HG03039 (cell line): ENCODE measurements at regions not wholly inside any gene's neighbourhood (a gene's known extent, or its start where the extent isn't known, plus 50 kb on each side); places are given as distances from the start of the nearest gene placed in this dataset.

Experiments
- ATAC-seq: cut with Tn5 transposase; IDR thresholded peaks from one replicate; pipeline ENCODE4 v1.9.1; 2021; ENCODE audit warnings: mild to moderate bottlenecking, moderate library complexity; ENCODE audit not compliant: unreplicated experiment

DNA sequence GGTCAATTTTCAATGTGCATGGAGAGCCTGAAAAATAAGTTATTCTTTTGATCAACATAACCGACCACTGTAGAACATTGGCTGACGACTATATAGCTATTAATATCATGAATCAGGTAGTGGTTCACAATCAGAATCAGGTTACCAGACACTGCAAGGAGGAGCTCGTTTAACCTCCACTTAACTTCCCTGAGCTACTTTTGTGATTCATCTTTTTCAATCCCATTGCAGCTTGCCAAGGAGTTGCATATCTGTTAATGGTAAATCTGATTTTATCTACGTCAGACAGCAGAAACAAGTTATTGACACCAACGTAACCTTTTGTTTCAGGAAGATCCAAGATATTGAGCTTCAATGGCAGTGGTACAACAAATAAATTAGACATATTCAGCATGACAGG, 2263.8 kb upstream of the ACO1 start:
- no peak for ATAC-seq

DNA sequence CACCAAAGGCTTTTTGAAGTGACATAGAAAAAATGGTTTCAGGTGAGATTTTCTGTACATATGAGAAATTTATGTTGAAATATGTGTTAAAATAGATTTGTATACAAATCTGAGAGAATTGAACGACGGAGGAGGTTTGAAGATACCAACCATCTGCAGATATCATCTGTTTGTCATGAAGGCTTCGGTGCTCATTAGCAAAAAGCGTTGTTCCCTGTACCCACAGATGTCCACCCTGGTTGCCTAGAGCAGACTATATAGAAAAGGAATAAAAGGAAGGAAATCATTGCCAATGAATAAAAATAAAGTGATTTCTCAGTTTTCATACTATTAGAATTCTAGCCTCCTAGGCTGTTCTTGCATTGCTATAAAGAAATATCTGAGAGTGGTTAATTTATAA, 2262.8 kb upstream of the ACO1 start:
- ATAC-seq: no peak

DNA sequence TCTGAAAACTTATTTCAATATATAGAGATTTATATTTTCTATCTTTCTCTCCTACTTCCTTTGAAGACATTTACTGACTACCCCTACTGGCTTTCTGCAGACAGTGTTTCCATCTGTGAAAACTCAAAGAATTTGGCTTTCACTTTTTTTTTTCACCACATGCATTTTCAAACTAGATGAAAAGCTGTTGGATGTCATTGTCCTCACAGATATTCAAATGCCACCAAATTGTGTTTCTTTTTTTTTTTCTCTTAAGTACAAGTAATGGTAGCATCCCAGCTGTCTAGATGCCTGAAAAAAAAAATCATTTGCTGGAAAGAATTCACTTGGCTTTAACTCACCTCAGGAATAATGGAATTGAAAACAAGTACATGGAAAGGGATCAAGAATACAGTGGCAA, 2258.6 kb upstream of the ACO1 start:
- ATAC-seq: no peak

DNA sequence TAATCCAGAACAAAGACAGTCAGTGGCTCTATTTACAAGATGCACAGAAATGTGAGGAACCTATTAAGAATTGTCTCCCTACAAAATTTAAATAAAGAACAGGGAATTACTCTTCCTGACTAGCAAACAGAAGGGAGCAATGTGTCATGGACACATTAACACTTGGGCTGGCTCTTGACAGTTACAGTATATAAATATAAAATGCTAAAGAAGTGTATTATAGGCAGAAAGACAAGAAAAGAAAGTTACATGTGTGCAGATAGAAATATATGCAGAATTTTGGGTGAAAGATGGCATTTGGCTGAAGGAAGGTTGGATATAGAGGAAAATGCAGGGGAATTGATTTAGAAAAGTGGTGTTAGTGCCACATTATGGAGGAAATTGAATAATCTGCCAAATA, 2257.1 kb upstream of the ACO1 start:
- no peak for ATAC-seq

DNA sequence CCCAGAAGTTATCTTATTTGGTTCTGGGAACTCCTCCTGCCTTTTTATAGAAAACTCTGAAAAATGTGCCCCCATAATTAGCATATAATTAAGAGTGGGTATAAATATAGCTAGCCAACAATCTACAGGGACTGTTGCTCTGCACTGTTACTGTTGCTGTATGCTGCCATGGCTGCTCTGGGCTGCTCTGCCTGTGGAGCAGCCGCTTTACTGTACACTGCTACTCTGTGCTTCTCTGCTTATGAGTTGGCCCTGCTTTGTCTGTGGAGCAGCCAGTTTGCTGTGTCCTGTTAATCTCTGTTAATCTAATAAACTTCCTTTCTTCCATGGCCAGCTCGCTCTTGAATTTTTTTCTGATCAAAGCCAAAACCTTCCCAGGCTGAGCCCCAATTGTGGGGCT, 2244.0 kb upstream of the ACO1 start:
- no peak for ATAC-seq

DNA sequence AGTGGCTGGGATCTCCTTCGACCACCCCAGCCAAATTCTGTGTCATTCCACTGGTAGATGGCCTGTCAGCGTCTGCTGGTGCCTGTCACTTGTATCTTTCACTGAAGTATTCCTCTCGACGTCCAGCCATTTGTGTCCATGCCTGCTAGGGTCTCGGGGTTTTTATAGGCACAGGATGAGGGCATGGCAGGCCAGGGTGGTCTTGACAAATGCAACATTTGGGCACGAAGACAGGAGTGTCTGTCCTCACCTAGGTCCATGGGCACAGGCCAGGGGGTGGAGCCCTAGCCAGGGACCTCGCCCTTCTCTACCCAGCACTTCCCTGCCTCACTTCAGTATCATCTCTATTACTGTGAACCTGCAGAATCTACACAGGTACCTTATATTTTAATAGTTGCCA, 2223.9 kb upstream of the ACO1 start:
- no peak for ATAC-seq

DNA sequence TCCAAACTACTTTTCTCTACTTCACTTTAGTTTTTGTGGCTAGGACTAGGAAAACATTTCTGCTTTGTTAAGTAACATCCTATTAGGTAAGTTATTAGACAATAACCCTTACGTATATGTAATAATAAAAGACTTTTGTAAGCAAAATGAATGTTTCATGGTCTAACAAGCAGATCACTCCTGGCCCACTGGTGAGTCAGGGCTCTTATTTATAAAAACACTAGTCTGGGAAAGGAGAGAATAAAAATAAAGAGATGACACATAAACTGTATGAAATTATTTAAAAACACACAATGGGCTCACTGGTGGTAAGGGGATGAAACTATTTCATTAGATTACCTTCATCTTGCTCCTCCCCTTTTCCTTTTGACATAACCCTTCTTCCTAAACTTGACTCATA, 2212.2 kb upstream of the ACO1 start:
- ATAC-seq: no peak

DNA sequence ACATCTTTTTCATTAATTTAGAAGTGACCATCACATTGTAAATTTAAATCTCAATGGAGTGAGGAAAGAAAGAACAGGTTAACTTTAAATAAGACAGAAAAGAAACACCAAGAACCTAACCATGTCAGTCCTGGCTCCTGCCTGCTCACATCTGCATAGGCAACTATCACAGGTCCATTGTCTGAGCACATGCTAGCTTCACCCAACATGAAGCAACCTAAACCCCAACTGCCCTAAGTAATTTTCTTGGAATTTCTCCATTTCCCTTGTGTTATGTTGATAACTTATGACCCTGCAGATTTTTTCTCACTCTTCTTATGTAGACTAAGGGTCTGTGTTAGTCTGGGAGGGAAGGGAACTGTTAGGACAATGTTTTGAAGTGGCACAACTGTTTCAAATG, 2205.8 kb upstream of the ACO1 start:
- no peak for ATAC-seq

DNA sequence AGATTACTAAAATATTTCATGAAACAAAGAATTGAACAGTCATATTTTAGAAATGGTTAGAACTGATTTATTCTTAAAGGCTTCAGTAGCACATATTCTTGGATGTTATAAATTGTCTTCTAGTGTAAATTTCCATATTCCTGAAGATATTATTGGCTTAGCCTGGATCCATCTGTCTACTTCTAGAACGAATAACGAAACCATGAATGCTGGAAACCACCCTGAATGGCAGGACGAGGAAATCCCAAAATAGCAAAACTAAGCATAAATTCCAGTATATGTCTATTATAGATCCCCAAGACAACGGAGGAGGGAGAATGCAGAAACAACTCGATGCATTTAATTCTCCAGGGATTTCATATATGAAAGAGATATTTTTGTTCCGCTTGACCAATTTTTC, 2191.0 kb upstream of the ACO1 start:
- ATAC-seq: no peak

DNA sequence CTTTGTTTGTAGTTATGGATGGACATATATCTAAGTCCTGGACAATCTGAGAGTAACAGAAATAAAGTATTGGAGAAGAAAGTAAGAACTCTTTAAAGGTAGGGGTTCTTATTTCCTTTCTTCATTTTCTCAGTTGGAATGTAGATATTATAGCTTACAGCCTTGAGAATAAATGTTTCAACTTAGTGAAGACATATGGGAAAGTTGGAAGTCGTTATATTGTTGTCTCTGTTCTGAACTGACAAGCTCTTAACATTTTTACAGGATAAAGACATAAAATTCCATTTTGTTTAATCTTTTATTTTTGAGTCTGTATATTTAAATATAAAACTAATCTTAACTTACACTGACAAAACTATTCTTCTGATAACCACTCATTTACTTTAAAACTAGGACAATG, 2187.5 kb upstream of the ACO1 start:
- no peak for ATAC-seq

DNA sequence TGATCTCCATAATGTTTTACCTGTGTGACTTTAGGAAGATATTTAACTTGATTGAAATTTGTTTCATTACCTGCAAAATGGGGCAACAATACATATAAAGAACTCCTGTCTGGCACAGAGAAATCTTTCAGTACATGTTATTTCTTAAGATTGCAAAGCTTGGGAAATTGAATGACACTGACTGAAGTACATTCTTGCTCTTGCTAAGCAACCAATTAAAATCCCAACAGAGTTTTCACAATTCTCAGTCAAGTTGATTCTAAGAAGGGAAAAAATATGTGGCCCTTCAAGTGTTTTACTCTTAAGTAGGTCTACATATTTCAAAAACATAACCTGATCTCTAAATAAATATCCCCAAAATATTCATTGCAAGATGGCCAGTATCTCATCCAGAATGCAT, 2187.0 kb upstream of the ACO1 start:
- ATAC-seq: no peak

DNA sequence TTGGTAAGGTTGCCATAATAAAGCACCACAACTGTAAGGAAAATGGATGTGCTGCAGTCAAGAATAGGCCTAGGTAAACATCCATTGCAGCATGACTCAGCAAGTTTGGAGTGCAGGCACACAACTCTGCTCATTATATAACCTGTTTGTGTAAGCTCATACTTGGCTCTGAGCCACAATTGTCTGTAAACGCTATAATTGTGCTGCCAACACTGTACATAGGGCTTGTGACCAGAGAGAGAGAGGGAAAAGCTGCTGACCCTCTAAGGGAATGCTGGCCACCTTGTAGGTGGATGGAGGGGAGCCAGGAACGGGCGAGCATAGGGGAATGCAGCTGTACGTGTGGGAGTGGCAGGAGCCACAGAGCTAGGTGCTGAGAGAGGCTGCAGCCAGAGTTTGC, 2186.5 kb upstream of the ACO1 start:
- no peak for ATAC-seq

DNA sequence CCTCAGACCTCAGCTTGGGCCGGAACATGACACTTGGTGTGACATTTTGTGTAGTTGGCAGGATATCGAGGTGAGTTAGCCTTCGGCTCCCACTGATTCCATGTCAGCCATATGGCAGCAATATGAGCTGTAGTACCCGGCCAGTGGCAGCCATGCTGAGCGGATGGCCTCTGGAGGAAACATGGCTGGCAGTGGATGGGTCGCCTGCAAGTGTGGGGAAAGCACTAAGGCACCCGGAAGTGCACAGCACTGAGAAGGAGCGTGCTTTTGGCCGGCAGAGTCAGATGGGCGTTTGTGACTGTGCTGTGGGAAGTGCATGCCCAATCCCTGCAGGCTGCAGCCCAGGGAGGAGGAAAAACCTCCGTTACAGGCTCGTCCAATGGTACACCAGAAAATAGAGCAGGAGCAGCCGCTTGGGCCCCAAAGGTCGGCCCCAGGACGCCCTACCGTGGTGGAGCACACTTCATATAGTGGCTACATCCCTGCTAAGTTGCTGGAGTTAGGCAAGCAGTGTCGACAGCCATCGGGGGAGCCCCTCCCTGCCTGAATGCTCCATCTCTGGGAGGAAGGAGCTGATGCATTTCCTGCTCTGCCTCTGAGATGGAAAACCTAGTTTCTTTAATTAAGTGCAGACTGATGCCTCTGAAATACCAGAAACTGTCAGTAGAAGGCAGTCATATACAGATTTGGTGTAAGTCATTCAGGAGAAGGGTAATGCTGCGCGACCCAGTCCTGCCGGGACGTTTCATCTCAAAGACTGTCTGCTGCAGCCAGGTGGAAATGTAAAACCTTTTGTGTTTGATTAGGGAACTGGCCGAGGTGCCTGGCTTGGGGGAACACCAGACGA, 2185.8 kb upstream of the ACO1 start:
- ATAC-seq: no peak

DNA sequence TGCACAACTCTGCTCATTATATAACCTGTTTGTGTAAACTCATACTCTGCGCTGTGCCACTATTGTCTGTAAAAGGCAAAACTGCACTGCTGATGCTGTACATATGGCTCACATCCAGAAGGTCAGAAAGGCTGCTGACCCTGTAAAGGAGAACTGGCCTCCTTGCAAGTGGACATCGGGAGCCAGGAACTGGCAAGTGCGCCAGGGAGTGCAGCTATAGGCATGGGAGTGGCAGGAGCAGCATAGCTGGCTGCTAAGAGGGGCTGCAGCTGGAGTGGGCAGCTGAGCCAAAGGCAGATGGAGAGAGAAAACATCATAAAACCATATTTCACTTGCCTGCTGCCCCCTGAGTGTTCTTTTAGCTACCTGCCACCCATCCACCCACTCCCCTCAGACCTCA, 2183.4 kb upstream of the ACO1 start:
- ATAC-seq: no peak

DNA sequence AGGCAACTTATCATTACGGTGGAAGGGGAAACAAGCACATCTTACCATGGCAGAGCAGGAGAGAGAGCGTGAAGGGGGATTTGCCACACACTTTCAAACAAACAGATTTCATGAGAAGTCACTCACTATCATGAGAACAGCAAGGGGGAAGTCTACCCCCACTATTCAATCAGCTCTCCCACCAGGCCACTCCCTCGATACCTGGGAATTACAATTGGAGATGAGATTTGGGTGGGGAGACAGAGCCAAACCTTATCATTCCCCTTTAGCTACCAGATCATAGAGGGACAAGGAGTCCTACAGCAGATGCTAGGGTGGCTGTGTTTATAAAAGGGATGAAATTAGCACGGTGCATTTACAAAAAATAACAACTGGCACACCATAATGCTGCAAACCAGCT, 2149.4 kb upstream of the ACO1 start:
- ATAC-seq: no peak

DNA sequence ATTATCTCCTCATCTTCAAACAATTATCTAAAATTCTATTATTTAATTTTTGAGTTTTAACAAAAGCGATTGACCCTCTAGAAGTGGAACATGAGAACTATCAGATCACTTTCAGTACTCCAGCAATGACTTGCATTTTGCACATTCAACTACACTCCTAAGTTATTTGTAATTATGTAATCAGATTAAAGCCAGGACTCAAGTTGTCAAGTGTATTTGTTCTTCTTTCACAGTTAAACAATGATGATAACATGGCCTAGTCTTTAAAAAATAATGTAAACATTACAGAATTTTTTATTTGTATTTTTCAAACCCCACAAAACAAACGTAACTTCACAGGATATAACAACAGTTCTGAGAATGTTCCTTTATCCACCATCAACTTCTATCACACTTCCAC, 2148.9 kb upstream of the ACO1 start:
- no peak for ATAC-seq

DNA sequence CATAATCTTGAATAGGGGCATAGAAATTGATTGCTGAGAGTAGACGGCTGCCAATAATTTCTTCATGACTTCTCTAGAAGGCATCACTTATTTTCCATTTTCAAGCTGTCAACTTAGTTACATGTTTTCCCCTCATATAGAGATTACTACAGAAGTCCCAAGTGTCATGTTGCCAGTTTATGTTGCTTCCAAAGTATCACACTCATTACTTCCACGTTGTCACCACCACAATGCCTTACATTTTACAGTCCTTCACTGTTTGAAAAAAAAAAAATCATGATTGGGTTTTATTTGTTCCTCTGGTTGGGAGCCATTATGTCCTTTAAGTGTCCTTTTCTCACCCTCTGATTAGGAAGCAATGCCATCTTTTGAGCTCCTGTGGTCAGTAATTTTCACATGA, 2144.6 kb upstream of the ACO1 start:
- ATAC-seq: no peak

DNA sequence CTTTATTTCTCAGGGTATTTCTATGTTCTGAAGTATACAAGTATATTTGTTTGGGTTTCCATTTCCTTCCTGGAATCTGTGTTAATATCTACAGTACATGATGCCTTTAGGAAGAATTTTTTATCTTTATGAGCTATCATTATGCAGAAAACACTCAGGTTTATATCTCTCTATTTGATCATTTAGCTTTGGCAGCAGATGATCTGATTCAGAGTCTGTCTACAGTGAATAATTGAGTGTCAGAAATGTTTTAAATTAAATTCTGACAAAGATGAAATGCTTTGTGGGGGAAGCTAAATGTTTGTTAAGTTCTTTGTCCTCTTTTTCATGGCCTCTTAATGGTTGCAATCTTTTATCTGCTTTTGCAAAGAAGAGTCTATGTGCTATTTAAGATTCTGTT, 2141.0 kb upstream of the ACO1 start:
- ATAC-seq: no peak

DNA sequence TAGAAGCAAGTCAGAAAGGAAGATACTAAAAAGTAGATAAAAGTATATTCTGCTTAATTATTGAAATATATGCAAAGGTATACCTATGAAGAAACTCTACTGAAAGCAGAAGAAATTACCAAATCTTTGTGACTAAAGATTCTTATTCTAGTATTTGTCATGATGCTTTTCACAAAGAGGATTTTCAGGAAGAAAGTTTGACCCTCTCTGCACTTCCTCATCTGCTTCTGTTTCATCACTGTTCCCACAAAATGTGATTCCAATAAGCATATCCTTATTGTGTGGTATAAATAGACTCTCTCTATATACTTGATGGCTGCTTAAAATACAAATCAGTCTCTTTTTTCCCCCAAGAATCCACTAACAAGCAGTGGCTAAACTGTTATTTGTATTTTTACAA, 2139.6 kb upstream of the ACO1 start:
- no peak for ATAC-seq

DNA sequence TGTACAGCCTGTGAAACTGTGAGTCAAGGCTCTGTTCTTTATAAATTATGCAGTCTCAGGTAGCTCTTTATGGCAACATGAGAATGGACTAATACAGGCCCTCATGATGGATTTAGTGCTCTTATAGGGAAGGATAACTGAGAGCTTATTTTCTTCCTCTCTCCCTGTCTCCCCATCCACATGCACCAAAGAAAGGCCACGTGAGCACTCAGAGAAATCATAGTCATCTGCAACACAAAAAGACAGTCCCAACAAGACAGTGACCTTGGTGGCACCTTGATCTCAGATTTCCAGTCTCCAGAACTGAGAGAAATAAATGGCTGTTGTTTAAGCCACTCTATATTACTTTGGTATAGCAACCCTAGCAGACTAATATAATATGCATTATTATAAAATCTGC, 2133.6 kb upstream of the ACO1 start:
- no peak for ATAC-seq

DNA sequence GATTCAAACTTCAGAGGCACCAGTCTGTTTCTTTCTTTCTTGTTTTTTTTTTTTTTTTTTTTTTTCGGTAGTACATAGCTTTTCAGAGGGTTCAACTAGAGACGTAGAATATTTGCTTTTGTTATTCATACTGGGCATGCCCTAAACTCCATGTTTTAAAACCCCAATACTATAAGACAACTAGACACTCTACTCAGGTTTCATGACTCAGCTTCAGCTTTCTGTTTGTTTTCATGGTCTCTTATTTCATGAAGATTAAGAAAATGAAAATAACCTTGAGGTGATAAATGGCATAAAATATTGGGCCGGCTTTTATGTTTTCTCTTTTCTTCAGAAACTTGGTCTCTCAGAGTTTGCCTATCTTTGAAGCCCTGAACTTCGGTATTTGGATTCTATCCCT, 2126.3 kb upstream of the ACO1 start:
- no peak for ATAC-seq

DNA sequence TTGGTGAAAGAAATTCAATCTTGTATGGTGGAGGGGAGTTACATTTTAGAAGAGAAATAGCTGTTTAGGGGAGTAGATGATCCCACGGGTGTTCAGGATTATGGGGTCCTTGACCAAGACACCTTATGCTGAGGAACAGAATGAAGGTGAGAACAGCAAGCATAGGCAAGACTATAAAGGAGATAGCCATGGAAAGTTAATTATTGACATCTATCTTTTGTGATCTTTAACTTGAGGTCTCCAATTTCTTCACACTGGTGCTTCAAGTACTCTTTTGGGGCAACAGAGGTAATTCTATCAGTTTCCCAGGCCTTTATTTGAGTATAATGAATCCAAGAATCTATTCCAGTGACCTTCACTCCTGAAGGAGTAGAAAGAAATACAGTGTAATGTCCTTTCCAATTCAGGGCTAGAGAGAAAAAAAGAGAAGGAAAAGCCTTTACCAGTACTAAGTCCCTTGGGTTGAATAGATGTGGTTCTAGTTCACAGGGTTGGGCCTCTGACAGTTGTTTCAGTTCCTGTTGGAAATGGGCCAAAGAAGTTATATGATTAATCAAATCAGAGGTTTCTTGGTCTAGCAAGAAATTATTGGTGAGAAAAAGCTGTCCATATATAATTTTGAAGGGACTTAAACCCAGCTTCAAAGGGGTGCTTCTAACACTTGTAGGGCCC, 2104.1 kb upstream of the ACO1 start:
- no peak for ATAC-seq

DNA sequence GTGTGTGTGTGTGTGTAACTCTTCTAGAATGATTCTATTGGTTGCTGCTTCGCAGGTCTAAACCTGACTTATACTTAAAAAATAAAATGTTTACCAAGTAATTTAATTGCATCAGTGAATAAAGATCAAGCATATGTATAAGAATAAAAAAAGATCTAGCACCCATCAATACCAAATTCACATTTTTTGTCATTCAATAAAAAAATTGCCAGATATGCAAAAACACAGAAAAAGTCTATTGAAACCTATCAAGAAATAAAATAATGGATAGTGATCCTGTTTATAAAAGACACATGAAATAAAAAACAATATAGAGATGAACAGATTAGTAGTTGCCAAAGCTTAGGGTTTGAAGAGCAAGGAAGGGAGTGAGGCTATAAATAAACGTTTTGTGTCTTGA, 2095.0 kb upstream of the ACO1 start:
- ATAC-seq: no peak
